Glutamatergic neuron (in vitro differentiated cells): ENCODE measurements at regions not wholly inside any gene's neighbourhood (a gene's known extent, or its start where the extent isn't known, plus 50 kb on each side); places are given as distances from the start of the nearest gene placed in this dataset.

Source experiments
- DNase-seq: peaks from one replicate; pipeline ENCODE4 v3.0.0; 2022
- H3K27ac Mint-ChIP-seq: one replicate; pipeline ENCODE4 v1.8.0; 2020; ENCODE audit warnings: mild to moderate bottlenecking, mixed read lengths, inconsistent platforms; ENCODE audit not compliant: unreplicated experiment
- H3K27me3 Mint-ChIP-seq: one replicate; pipeline ENCODE4 v1.8.0; 2020; ENCODE audit warnings: mild to moderate bottlenecking, moderate library complexity, mixed read lengths, inconsistent platforms; ENCODE audit not compliant: unreplicated experiment
- H3K36me3 Mint-ChIP-seq: one replicate; pipeline ENCODE4 v1.8.0; 2020; ENCODE audit warnings: mild to moderate bottlenecking, mixed read lengths, inconsistent platforms; ENCODE audit not compliant: unreplicated experiment
- H3K4me1 Mint-ChIP-seq: one replicate; pipeline ENCODE4 v1.8.0; 2020; ENCODE audit warnings: mild to moderate bottlenecking, low read depth, mixed read lengths, inconsistent platforms; ENCODE audit not compliant: unreplicated experiment
- H3K4me3 Mint-ChIP-seq: one replicate; pipeline ENCODE4 v1.8.0; 2020; ENCODE audit warnings: mild to moderate bottlenecking, mixed read lengths, inconsistent platforms; ENCODE audit not compliant: unreplicated experiment
- H3K9me3 Mint-ChIP-seq: one replicate; pipeline ENCODE4 v1.8.0; 2020; ENCODE audit warnings: mild to moderate bottlenecking, moderate library complexity, mixed read lengths, inconsistent platforms; ENCODE audit not compliant: unreplicated experiment
- CTCF ChIP-seq: fragments of 200-600 bp; sonication (generic); IDR thresholded peaks from one replicate; pipeline ENCODE4 v1.5.0; 2021; ENCODE audit not compliant: partially characterized antibody, unreplicated experiment

GRCh38 chr4:17323554-17324385 lies 188.1 kb downstream of the QDPR start:
- Mint-ChIP-seq H3K4me3 (no peak overlapping the region), H3K9me3 (no peaks in the 10 kb centered on the region), H3K27ac (no peak overlapping the region), H3K36me3 (no peaks in the 10 kb centered on the region), H3K4me1 (no peaks in the 10 kb centered on the region), H3K27me3 (no peaks in the 10 kb centered on the region)
- TF ChIP-seq CTCF: no peak
- no peak for DNase-seq

- Mint-ChIP-seq H3K4me1 (no peaks in the 10 kb centered on the region), H3K9me3 (no peaks in the 10 kb centered on the region), H3K4me3 (no peak overlapping the region), H3K27ac (no peak overlapping the region), H3K36me3 (no peaks in the 10 kb centered on the region), H3K27me3 (no peaks in the 10 kb centered on the region)
- TF ChIP-seq CTCF: no peak
- no peak for DNase-seq
These were observed 189.4 kb downstream of the QDPR start for GRCh38 chr4:17322514-17322913.

GRCh38 chr4:17320046-17320445 lies 191.8 kb downstream of the QDPR start:
- Mint-ChIP-seq H3K27me3 (no peaks in the 10 kb centered on the region), H3K4me3 (no peak overlapping the region), H3K9me3 (no peaks in the 10 kb centered on the region), H3K4me1 (no peaks in the 10 kb centered on the region), H3K36me3 (no peaks in the 10 kb centered on the region), H3K27ac (no peak overlapping the region)
- no peak for DNase-seq
- no peak for TF ChIP-seq CTCF

DNA sequence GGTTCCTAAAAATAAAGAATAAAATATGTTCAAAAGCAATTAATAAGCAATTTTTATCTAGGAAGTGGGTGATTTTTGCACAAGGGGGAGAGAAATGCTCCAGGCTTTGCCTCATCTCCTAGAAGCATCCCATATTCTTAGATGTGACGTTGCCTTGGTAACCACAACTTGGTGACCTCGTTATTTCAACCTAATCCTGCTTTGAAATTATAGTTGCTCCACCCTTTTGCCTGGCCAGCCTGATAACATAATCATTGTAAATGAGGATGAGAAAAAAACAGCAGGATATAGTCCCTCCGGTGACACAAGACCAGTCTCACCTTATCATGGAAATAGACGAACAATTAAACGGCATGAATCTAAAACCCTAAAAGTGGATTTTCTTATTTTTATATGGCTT lies 194.4 kb downstream of the QDPR start:
- no peaks in the 10 kb centered on the region for H3K36me3 Mint-ChIP-seq
- no peaks in the 10 kb centered on the region for H3K9me3 Mint-ChIP-seq
- no peaks in the 10 kb centered on the region for H3K27me3 Mint-ChIP-seq
- H3K4me1 Mint-ChIP-seq: no peaks in the 10 kb centered on the region
- no peak overlapping the region for H3K4me3 Mint-ChIP-seq
- no peak for DNase-seq
- no peak for TF ChIP-seq CTCF
- H3K27ac Mint-ChIP-seq: no peak overlapping the region

- H3K27me3 Mint-ChIP-seq: no peaks in the 10 kb centered on the region
- no peaks in the 10 kb centered on the region for H3K36me3 Mint-ChIP-seq
- TF ChIP-seq CTCF: no peak
- no peaks in the 10 kb centered on the region for H3K4me1 Mint-ChIP-seq
- no peak overlapping the region for H3K4me3 Mint-ChIP-seq
- H3K9me3 Mint-ChIP-seq: no peaks in the 10 kb centered on the region
- no peak overlapping the region for H3K27ac Mint-ChIP-seq
- no peak for DNase-seq
These were observed 195.3 kb downstream of the QDPR start for GRCh38 chr4:17316566-17316965.
